IPS DF 6.9 (cell line): ENCODE measurements at regions not wholly inside any gene's neighbourhood (a gene's known extent, or its start where the extent isn't known, plus 50 kb on each side); places are given as distances from the start of the nearest gene placed in this dataset.

ENCODE experiments used
- DNase-seq: peaks from one replicate; pipeline ENCODE4 v3.0.0-alpha.2; 2013; ENCODE audit warnings: low read depth, low spot score
- H3K27ac ChIP-seq: one replicate; pipeline ENCODE4 v1.5.1; 2013; ENCODE audit warnings: low read length, control low read depth
- H3K27me3 ChIP-seq: 2 replicates; pipeline ENCODE4 v1.6.1; 2013; ENCODE audit warnings: mild to moderate bottlenecking, low read length; ENCODE audit not compliant: control insufficient read depth, insufficient read depth
- H3K36me3 ChIP-seq: 2 replicates; pipeline ENCODE4 v1.6.1; 2013; ENCODE audit warnings: low read length; ENCODE audit not compliant: control insufficient read depth, insufficient read depth
- H3K4me1 ChIP-seq: 2 replicates; pipeline ENCODE4 v1.6.1; 2013; ENCODE audit warnings: low read length; ENCODE audit not compliant: control insufficient read depth, insufficient read depth
- H3K4me3 ChIP-seq: 2 replicates; pipeline ENCODE4 v1.5.1; 2013; ENCODE audit warnings: mild to moderate bottlenecking, low read length
- H3K9me3 ChIP-seq: 2 replicates; pipeline ENCODE4 v1.6.1; 2013; ENCODE audit warnings: low read length, inconsistent platforms; ENCODE audit not compliant: control insufficient read depth, insufficient read depth
- WGBS: extraction: QIAGEN DNeasy Blood & Tissue Kit; methylation state at CpG from one replicate; pipeline ENCODE4 v1.1.7; 2013; ENCODE audit warnings: mixed read lengths, missing lambda C conversion rate; ENCODE audit not compliant: insufficient read length, insufficient coverage; 5-methylcytosine and 5-hydroxymethylcytosine counted together

DNA sequence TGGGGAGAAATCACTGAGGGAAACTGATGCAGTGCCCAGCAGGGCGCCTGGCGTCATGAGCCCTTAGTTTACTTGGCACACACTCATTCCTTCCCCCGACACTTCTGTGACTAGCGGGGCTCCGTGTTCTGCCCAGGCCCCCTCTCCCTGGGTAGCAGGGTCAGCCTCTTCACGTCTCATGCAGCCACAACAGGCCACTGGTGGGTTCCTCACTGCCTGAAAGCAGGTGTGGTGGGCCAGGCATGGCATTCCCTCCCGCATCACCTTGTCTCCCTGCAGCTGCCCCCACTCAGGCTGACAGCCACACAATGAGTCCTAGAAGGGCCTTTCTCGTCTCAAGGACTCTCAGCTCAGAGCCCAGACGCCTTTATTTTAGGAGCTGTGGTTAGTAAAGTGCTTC is 51.1 kb upstream of the CPLX2 start:
- Histone ChIP-seq H3K27me3 (no peaks in the 10 kb centered on the region), H3K27ac (no peak overlapping the region)

More for the DNA sequence above, 51.1 kb upstream of the CPLX2 start:
- no CpG with 5 or more reads among the region's 9 CpGs for WGBS
- H3K4me3 ChIP-seq: no peak overlapping the region
- no peaks in the 10 kb centered on the region for H3K36me3 ChIP-seq
- H3K9me3 ChIP-seq: no peaks in the 10 kb centered on the region
- no peak for DNase-seq
- peaks cover 3% of the 10 kb centered on the region; the same call in 1 of the 2 replicates for H3K4me1 ChIP-seq
